OCI-LY7 (cell line): ENCODE measurements at regions not wholly inside any gene's neighbourhood (a gene's known extent, or its start where the extent isn't known, plus 50 kb on each side); places are given as distances from the start of the nearest gene placed in this dataset.

Experiments
- BruUV-seq: library from RNA; stranded (reverse); fragments of 400-500 nt; replicated peaks from 2 replicates; lab custom pipeline; 2021; lab: Mats Ljungman, UMichigan
- CTCF ChIA-PET: fragments of 300-600 bp; sonication (Branson Sonifier 250); formaldehyde crosslinking; loops from one replicate; lab custom pipeline; 2022; ENCODE audit warnings: antibody characterized with exemption; ENCODE audit not compliant: unreplicated experiment; lab: Charles Lee
- POLR2A ChIA-PET: fragments of 300-600 bp; sonication (Branson Sonifier 250); formaldehyde crosslinking; loops from one replicate; lab custom pipeline; 2022; ENCODE audit warnings: antibody characterized with exemption; lab: Charles Lee
- DNase-seq: peaks from one replicate; pipeline ENCODE4 v3.0.0-alpha.2; 2015; ENCODE audit warnings: low spot score
- H2AFZ ChIP-seq: fragments of 200-600 bp; sonication (generic), shearing (Covaris generic); 2 replicates; pipeline ENCODE4 v1.6.1; 2014; ENCODE audit warnings: mild to moderate bottlenecking, antibody characterized with exemption, low read length, moderate library complexity
- H3K27ac ChIP-seq: fragments of 200-600 bp; sonication (generic); 2 replicates; pipeline ENCODE4 v1.5.1; 2014; ENCODE audit warnings: mixed run types, low read depth, mild to moderate bottlenecking, moderate library complexity, low read length, inconsistent platforms; ENCODE audit not compliant: poor library complexity, severe bottlenecking
- H3K36me3 ChIP-seq: fragments of 200-600 bp; sonication (generic); 2 replicates; pipeline ENCODE4 v1.6.1; 2014; ENCODE audit warnings: mild to moderate bottlenecking, antibody characterized with exemption, low read length, moderate library complexity, mixed read lengths; ENCODE audit not compliant: insufficient read depth
- H3K4me1 ChIP-seq: fragments of 200-600 bp; sonication (generic); 2 replicates; pipeline ENCODE4 v1.5.1; 2014; ENCODE audit warnings: mild to moderate bottlenecking, low read length; ENCODE audit not compliant: insufficient read depth, poor library complexity, severe bottlenecking
- H3K4me2 ChIP-seq: fragments of 200-600 bp; sonication (generic); 2 replicates; pipeline ENCODE4 v1.6.1; 2014; ENCODE audit warnings: mild to moderate bottlenecking, low read length
- H3K4me3 ChIP-seq: fragments of 200-600 bp; sonication (generic); 2 replicates; pipeline ENCODE4 v1.5.1; 2014; ENCODE audit warnings: mild to moderate bottlenecking, low read depth, low read length; ENCODE audit not compliant: poor library complexity, severe bottlenecking
- H3K79me2 ChIP-seq: fragments of 200-600 bp; sonication (generic); 2 replicates; pipeline ENCODE4 v1.6.1; 2016; ENCODE audit warnings: low read depth, mild to moderate bottlenecking, low read length, moderate library complexity, mixed read lengths; ENCODE audit not compliant: insufficient read depth
- H3K9me2 ChIP-seq: fragments of 200-600 bp; sonication (generic); 2 replicates; pipeline ENCODE4 v1.6.1; 2016; ENCODE audit warnings: mild to moderate bottlenecking, low read length, mixed read lengths; ENCODE audit not compliant: insufficient read depth
- H3K9me3 ChIP-seq: fragments of 200-600 bp; sonication (generic); 2 replicates; pipeline ENCODE4 v1.6.1; 2014; ENCODE audit warnings: mild to moderate bottlenecking, mixed run types, low read length, mixed read lengths
- H4K20me1 ChIP-seq: fragments of 200-600 bp; sonication (generic); 2 replicates; pipeline ENCODE4 v1.6.1; 2014; ENCODE audit warnings: mild to moderate bottlenecking, antibody characterized with exemption, low read length, moderate library complexity, mixed read lengths; ENCODE audit not compliant: insufficient read depth
- CTCF ChIP-seq: fragments of 200-600 bp; sonication (generic); conservative IDR thresholded peaks from 2 replicates; pipeline ENCODE4 v1.5.1; 2014; ENCODE audit warnings: mild to moderate bottlenecking, antibody characterized with exemption, low read length, moderate library complexity, mixed read lengths
- EZH2phosphoT487 ChIP-seq: fragments of 200-600 bp; sonication (generic); IDR thresholded peaks from 2 replicates; pipeline ENCODE4 v1.6.1; 2018; ENCODE audit warnings: low read depth, borderline replicate concordance, mild to moderate bottlenecking, mixed run types, antibody characterized with exemption, low read length, moderate library complexity, mixed read lengths
- intact Hi-C: fragments of 100-400 bp; cut with micrococcal nuclease; formaldehyde crosslinking; loops from one replicate; pipeline ENCODE4 v1.10.0; 2022; ENCODE audit not compliant: unreplicated experiment

DNA sequence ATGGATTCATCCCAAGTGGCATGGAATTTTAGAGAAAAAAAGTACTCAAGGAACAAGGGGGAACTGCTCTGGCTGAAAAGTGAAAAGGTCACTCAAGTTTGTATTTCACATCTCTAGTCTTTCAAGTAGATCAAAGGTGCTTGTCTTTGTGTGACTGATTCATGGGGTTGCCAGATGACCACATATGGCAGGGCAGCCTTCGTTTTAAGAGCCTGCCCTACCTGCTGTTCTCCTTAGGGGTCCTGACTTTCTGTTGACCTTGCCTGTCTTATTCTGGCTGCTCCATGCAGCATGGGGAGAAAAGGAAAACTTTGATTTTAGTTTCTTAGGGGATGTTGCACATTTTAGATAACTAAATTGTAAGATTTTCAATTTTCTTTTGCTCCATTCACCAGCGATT lies 877.7 kb downstream of the TLE1 start:
- no peaks in the 10 kb centered on the region for H4K20me1 ChIP-seq
- TF ChIP-seq EZH2phosphoT487 (no peak), CTCF (no peak)
- no peak for DNase-seq
- H3K4me2 ChIP-seq, result no peak overlapping the region
- POLR2A ChIA-PET, result interaction anchor here (0.6 kb wide), 1 partner anchor 59 kb away, joined by 3 read pairs; no protein-coding TSS in a partner anchor
- H3K79me2 ChIP-seq, result no peaks in the 10 kb centered on the region
- no peak overlapping the region for H3K27ac ChIP-seq
- H3K4me3 ChIP-seq, result no peak overlapping the region
- intact Hi-C loops, result no loop called here
- CTCF ChIA-PET, result no interaction called here
- H3K9me3 ChIP-seq, result no peaks in the 10 kb centered on the region
- BruUV-seq, result no TSS peak
- no peaks in the 10 kb centered on the region for H3K9me2 ChIP-seq
- no peaks in the 10 kb centered on the region for H3K4me1 ChIP-seq
- no peak overlapping the region for H2AFZ ChIP-seq
- no peaks in the 10 kb centered on the region for H3K36me3 ChIP-seq

GRCh38 chr9:80811003-80811402 lies 878.3 kb downstream of the TLE1 start:
- H3K9me3 ChIP-seq, result no peaks in the 10 kb centered on the region
- no peak for TF ChIP-seq EZH2phosphoT487
- TF ChIP-seq CTCF, result no peak
- no peak for DNase-seq
- H3K36me3 ChIP-seq, result no peaks in the 10 kb centered on the region
- no peak overlapping the region for H3K27ac ChIP-seq
- H4K20me1 ChIP-seq, result no peaks in the 10 kb centered on the region
- H3K9me2 ChIP-seq, result no peaks in the 10 kb centered on the region
- intact Hi-C loops, result no loop called here
- no peak overlapping the region for H3K4me2 ChIP-seq
- no TSS peak for BruUV-seq
- no peaks in the 10 kb centered on the region for H3K4me1 ChIP-seq
- POLR2A ChIA-PET, result no interaction called here
- no peaks in the 10 kb centered on the region for H3K79me2 ChIP-seq
- no peak overlapping the region for H2AFZ ChIP-seq
- no peak overlapping the region for H3K4me3 ChIP-seq
- CTCF ChIA-PET, result no interaction called here

- ChIA-PET CTCF (no interaction called here), POLR2A (no interaction called here)
- no peak for DNase-seq
- Histone ChIP-seq H3K79me2 (no peaks in the 10 kb centered on the region), H3K36me3 (no peaks in the 10 kb centered on the region), H3K4me1 (no peaks in the 10 kb centered on the region), H3K4me3 (no peak overlapping the region), H3K27ac (no peak overlapping the region), H4K20me1 (no peaks in the 10 kb centered on the region), H3K9me2 (no peaks in the 10 kb centered on the region), H2AFZ (no peak overlapping the region), H3K9me3 (no peaks in the 10 kb centered on the region), H3K4me2 (no peak overlapping the region)
- intact Hi-C loops, result no loop called here
- no peak for TF ChIP-seq CTCF
- no peak for TF ChIP-seq EZH2phosphoT487
- no TSS peak for BruUV-seq
Measured at GRCh38 chr9:80806671-80807070, 882.7 kb downstream of the TLE1 start.
